Activated CD4-positive, CD25-positive, alpha-beta regulatory T cell treated with anti-CD3 and anti-CD28 coated beads, Interleukin-2, amount 50 U/mL, for 24 hours (primary cell): ENCODE measurements at regions not wholly inside any gene's neighbourhood (a gene's known extent, or its start where the extent isn't known, plus 50 kb on each side); places are given as distances from the start of the nearest gene placed in this dataset.
"Not testable (repeated sequence)": the region's sequence is repeated elsewhere in the genome, so short reads cannot be mapped to it uniquely, and the experiment has no call there.

Experiments used
- ATAC-seq, 2 donors: fragments of 150-1000 bp; cut with Tn5 transposase; one replicate each; pipeline ENCODE4 v1.10.0; 2021; ENCODE audit warnings: mild to moderate bottlenecking in 1 of 2, moderate library complexity in 1 of 2

DNA sequence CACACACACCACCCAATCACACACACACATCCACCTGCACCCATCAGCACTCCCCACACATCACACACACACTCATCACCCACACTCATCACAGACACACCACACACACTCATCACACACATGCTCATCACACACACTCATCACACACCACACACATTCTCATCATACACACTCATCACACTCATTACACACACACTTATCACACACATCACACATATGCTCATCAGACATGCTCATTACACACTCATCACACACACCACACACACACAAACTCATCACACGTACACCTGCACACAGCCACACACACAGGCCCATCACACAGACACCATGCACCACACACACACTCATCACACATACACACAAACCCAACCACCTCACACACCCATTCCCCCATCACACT, 107.5 kb upstream of the C14orf180 start:
- ATAC-seq, result no peak

DNA sequence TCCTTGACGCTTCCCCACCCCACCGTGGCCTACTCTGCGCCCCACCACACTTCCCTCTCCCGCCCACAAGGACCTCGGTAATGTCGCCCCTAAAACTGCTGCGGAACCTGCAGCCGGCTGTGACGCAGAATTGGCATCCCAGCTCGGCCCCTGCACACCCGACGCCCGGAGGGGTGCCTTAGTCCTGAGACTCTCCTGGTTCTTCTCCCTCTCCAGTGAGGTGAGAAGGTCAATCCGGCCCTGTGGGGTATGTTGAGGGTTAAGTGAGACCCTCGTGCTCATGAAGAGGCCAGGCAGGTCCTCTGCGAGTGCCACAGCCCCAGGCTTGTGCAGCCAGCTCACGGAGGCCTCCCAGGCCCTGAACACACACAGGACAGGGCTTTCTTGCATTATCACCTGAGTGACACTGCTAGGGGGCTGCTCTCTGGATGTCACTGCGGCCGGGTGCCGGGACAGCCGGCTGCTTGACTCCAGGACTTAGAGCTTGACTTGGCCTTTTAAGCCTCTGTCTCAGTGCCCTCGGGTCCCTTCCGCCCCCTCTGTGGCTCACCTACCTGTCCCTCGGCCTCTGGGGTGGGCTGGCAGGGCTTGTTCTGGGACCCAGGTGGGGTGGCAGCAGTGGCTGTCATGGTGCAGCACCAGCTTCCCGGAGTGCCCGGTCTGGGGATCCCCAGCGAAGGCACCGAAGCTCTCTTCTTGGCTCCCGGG, 106.9 kb upstream of the C14orf180 start:
- no peak for ATAC-seq

DNA sequence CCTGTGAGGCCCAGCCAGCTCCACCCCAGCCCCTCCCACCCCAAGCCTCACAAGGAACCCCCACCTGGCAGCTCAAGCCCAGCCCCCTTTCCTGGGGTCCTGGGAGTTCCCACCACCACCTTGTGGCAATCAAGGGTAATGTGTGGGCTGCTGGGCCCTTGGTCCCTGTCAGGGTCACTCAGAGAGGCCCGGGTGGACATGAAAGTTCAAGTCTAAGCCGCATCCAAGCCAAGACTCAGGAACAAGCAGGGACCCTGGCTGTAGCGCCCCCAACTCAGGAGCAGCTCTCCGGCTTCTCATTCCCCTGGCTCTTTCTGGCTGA, 106.4 kb upstream of the C14orf180 start:
- no peak for ATAC-seq

DNA sequence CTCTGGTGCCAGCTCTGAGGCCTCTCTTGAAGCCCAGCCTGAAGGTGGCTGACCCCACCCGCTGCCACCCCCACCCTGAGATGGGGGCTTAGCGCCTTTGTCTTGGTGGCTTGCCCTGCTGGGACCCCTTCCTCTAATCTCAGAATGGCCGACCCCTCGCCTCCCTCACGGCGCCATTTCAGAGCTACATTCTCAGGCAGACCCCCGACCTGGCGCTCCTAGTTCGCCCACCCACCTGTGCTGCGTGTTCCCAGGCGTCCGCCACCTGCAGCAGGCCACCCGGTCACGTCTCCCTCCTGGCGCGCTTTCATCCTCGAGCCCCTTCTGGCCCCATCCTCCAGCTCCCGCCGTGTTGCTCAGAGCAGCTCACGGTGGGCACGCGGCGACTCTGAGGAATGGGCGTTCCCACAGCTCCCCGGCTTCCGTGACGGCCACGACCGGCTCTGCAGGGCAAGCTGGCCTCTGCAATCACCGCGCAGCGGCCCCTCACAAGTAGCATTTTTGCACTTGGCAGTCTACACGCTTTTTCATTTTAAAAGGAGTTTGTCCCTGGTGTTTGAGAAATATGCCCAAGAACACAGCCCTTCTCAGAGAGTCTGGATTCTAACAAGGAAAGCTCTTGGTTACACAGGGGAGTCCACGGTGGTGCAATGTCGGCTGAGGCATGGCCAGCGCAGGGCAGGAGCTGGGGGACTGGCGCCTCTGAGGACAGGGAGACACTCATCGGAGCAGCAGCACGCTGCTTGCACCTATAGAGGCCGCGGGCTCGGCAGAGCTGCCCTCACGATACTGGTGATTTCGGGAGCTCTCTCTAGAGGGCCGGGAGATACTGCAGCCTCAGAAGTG, 105.7 kb upstream of the C14orf180 start:
- no peak for ATAC-seq

DNA sequence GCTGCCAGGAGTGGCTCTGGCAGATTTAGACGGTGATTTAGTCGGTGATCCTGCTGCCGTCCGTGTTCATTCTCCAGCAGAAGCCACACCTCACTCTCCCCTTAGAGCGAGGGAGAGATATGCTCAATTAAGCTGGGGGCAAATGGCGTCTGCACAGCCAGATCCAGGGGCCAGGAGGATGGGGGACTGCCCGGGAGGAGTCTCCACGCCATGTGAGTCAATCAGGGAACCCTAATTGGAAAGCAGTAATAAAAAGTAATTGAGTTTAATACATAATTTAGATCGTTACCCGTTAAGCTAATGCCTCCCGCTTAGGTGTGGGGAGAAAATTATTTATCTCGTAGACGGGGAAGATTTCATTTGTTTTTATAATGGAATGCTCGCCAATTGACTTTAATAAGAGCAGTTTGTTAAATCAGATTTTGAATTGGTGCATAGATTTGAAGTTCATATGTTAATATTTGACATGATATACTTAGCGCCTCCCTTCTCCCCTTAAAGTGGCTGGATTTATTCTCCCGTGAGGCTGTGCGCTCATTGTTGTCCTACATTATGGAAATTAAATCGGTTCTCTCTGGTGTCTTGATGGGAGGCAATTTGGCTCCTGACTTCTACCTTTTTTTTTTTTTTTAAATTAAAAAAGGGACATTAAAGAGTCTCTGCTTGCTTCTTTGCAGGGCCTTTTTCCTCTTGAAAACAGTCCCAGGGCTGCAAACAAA, 104.9 kb upstream of the C14orf180 start:
- ATAC-seq, result no peak

DNA sequence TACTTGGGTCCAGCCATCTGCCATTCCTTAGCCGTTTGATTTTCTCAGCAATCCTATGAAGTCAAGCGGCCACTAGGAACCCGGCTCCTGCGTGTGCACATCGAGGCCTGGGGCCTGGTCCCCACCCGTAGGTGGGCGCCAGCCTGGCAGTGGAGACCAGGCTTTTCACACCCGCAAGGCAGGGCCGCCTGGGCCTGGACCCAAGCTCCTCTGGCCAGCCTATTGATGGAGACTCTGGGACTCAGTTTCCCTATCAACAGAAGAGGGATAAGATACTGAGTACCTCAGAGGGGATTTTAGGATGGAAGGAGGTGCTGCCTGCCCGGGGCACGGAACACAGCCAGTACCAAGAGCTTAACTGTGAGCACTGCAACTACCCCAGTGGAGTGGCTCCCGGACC, 104.3 kb upstream of the C14orf180 start:
- ATAC-seq, result no peak

DNA sequence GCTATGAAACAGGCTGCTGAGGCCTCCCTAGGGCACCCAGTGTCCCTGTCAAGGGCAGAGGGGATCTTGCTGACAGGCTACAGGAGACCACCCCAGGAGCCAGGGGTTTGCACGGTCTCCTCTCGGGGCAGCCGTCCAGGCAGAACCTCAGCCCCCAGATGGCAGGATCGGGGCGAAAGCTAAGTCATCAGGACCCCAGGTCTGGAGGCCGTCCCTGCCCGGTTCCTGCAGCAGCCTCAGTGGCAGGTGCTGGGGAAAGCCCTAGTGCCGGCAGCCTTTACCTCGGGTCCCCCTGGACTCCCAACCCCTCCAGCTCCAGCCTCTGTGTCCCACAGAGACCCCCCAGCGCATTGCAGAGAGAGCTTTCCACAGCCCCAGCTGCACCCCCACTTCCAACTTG, 103.8 kb upstream of the C14orf180 start:
- no peak for ATAC-seq

DNA sequence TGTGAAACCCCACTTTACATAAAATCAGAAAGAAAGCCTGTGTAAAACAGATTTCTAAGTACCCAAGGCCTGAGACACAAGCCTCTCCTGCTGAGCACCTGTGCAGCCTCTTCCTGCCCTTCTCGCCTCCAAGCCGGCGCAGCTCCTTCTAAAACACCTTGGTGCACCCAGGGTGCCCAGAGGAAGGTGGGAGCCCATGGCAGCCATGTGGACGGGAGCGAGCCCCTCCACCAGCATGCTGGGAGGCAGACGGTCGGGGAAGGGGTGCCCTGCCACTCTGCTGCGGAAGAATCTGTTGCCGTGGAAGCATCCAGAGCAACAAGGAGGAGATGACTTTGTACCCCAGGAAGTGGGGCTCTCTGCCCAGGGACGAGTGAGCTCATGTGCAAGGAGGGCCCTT, 103.1 kb upstream of the C14orf180 start:
- no peak for ATAC-seq

DNA sequence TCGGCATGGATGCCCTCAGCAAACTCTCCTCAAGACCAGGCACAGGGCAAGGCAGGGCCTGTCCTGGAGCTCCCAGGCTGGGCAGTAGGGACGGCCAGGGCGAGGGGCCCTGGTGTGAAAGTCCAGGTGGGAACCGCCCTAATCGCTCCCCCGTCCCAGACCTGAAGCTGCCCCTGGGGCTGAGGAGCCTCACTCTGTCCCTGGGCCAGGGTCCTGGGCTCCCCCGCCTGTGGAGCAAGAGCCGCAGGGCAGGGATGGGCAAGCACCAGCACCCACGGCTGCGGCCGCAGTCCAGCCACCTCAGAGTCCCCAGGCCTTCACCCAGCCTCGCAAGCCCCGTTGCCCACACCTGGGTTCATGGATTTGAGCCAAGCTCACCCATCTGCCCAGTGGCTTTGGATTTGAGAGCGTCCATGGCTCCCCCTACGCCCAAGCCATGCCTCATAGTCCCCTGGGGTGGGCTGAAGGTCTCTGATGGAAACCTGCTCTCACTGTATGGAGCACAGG, 102.4 kb upstream of the C14orf180 start:
- ATAC-seq, result no peak

DNA sequence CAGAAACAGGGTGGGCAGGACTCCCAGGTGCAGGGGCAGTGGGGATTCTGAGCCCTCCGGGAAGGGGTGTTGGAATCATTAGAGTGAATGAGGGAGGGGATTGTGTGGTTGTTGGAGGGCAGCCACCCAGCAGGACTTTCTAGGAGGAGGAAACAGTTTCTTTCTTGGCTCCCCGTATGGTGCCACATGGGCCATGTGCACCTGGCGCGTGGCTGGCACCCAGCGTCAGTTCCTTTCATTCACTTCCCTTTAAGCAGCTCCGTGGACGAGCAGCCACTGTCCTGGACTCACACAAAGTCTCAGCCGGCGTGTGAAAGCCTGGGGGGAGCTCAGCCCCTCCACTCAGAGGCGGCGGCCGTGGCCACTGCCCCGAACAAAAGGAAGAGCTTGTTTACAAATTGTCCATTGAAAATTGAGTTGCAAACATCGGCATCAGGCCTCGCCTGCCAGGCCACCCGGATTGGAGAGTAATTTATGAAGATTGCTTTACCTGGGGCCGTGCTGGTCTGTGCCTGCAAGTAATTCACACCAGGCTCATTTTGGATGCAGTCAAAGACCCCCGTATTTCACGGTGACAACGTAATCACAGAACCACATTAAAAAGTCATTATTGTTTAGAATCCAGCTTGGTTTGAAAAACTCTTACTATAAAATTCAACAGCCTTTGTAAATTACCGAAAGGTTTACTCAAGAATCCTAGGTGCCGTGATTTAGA, 101.7 kb upstream of the C14orf180 start:
- ATAC-seq, result no peak

DNA sequence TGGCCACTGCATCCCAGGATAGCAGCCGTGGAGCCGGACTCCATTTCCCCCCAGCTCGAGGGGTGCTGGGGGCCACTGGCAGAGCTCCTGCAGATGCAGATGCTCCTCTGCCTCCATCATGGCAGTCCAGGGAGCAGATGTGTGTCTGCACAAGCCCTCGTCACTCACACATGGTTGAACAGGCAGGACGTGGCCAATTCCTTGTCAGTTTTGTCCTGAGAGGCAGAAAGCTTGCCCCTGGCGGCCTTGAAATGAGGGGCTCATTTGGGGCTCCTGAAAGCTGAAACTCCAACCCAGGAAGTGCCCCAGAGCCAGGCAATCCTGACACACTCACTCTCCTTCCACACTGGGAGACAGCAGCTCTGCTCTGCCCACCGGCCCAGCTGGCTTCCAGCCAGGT, 100.9 kb upstream of the C14orf180 start:
- no peak for ATAC-seq

DNA sequence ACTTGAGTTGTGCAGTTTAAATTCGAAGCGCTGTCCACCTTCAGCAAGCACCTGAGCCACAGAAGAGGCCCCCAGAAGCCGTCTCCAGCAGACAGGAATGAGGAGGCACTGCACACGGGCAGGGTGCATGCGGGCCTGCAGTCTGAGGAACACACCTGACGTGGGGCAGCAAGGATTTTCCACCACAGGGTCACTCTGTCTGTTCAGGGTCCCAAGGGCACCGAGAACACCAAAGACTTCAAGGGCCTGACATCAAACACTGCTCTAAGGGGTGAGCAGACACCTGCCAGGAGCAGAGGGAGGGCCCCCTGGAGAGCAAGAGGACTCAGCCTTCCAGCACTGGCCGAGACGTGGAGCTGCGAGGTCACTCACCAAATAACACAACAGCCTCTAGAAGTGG, 99.7 kb upstream of the C14orf180 start:
- ATAC-seq, result no peak

DNA sequence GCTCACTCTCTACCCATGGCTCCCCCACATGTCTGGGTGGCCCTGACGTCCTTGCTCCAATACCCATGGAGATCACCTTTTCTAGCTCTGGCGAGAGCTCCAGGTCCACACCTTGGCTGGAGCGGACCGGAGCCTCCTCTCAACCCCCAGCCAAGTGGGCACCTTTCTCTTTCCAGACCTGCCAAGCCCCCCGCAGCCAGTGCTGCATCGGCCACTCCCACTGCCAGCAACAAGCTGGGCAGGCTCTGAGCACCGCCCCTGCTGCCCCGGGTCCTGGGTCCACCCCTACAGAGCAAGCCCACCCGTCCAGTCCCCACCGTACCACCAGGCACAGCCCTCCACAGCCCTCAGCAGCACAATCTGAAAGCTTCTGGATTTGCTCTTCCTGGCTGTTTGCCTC, 98.2 kb upstream of the C14orf180 start:
- no peak for ATAC-seq

DNA sequence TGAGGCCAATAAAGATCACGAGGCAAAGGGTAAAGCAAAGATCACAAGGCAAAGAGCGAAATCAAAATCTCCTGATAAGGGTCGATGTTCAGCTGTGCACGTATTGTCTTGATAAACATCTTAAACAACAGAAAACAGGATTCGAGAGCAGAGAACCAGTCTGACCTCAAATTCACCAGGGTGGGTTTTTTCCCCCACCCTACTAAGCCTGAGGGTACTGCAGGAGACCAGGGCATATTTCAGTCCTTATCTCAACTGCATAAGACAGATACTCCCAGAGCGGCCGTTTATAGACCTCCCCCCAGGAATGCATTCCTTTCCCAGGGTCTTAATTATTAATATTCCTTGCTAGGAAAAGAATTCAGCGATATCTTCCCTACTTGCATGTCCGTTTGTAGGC, 97.5 kb upstream of the C14orf180 start:
- ATAC-seq, result not testable (repeated sequence)

DNA sequence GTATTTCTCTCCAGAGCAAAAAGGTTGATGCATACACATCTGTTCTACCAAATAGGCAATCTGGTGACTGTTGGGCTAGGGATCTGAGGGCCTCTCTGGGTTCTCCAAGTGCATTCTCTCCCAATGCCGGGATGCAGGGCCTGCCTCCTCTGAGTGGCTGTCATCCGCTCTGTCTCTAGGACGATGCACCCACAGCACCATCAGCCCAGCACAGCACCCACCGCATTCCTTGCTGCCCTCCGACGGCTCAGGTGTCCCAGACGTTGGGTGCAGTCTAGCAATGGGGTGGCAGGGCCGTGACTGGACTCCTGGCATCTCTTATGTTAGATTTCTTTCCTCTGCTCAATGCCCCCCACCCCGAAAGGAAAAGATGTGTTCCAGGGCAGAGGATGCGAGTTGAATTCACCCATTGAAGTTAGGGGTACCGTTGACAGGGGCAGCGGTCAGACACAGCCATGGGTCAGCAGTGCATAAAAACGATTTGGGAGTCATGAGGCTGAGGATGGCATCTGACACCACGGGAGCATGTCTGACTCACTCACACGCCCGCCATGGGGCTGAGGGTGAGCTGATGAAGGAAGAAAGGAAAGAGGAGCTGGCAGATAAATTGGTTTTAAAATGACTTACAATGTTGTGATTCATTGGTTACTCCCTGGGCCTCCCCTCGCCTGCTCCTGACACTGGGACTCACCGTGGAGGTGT, 93.2 kb upstream of the C14orf180 start:
- no peak for ATAC-seq

DNA sequence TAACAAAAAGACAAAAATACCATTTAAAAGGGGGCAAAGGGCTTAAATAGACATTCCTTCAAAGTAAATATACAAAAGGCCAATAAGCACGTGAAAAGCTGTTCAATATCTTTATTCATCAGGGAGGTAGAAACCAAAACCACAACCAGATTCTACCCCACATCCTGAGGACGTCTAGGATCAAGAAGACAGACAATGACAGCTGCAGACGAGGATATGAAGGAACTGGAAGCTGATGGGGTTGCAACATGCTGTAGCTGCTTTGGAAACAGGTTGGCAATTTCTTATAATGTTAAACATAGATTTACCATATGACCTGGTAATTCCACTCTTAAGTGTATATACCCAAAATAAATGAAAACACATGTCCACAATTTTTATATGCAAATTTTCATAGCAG, 85.1 kb upstream of the C14orf180 start:
- ATAC-seq, result no peak

DNA sequence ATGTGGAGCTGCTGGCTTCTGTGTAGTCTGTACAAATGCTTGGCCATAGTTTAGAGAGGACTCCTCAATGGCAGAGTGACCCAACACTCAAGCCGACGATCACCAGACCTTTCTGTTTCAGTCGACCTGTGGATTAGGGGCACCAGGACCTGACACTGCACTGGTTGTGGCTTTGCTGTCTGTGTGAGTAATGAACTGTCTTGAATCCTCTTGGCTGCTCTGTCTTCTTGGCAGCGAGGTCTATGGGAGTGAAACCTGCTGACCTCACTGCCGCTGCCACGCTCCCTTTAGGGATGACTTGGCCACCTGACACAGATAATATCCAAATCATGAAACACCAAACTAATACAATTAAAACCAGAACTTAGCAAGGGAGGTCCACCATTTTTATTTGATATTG, 83.5 kb upstream of the C14orf180 start:
- ATAC-seq, result no peak

DNA sequence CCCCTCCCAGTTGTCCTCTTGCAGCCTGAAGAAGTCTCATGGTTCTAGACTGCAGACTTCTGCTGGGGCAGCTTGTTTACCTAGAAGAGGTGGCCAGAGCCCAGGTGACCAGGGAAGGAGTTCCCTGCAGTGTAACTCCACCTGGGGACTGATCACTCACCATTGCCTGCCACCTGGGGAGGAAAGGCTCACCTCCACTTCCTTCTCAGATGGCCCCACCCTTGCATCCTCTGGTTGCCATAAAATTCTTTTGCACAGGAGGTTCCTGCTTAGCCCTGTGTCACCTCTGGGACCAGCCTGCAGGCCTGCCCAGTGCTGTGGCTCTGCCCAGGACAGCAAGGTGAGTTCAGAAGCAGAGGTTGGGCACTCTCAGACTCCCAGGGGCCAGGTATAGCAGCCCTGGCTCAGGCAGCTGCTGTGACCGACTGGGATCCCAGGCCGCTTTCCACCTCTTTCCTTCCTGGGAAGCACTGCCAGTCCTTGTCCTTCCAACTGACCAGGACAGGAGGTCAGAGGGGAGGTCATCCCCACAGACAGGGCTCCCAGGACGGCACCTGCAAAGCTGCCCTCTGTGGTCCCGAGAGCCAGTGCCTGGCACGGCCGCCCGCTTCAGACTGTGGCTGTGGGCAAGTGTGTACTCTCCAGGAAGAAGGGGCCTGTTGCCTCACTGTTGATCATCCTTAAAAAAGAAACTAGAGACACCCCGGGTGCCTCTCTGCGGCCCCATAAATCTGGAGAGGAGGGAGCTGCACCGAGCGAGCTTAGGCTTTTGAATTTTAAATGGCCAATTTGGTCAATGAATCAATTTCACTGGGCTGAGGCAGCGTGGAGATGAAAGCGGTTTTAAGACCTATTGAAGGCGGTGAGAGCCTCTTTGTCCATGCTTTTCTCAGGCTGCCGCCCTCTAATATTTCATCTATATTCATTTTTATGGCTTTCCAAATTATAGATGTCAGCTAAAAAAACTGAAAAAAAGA, 79.5 kb upstream of the C14orf180 start:
- no peak for ATAC-seq

DNA sequence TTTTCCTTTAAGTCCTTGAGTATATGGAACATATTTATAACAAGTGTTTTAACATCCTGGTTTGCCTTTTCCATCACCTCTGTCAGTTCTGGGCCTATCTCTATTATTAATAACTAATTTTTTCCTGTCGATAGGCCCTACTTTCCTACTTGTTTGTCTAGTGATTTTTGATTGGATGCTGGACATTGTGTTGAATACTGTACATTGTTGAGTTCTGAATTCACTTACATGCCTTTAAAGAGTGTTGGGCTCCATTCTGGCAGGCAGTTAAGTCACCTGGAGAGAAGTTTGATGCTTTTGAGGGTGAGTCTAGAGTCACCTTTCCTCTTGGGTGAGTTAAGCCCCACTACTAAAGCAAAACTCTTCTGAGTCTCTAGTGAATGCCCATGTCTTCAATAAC, 77.5 kb upstream of the C14orf180 start:
- no peak for ATAC-seq

DNA sequence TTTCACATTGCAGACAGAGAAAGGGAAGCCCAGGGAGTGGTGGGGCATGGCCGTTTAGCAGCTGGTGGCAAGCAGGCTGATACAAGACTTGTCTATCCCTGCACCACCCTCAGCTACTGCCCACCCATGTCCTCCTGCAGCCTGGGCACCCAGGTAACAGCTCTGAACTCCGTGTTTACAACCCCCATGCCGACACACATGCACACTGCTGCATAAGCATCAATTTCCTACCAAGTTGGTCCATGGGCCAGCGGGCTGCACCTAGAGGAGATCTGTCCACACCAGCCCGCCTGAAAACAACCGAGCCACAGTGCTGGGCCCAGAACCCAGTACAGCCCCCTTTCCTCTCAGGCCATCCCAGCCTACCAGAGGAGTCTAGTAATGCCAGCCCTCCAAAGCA, 75.9 kb upstream of the C14orf180 start:
- no peak for ATAC-seq

DNA sequence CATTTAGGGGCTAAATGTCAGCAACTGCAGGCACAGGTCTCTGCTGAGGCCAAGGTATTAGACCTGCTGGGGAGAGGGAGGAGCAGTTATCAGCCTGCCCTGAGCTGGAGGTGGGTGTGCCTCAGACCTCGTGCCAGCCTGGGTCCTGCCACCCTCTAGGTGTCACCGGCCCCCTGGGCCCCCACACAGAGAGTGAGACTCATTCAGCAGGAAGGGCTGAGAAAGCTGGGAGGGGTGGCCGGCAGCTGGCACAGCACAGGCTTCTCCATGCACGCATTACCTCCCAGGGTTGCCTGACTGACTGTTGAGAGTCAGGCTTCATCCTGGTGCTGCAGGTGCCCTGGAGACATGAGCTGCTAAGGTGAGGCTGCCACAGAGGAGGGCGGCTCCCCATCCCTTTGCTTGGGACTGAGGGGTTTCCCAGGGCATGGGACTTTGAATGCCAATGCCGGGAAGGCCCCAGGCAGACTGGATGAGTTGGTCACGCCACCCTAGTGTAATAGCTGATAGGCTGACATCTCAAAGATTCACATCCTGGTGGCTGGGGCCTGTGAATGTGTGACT, 75.3 kb upstream of the C14orf180 start:
- no peak for ATAC-seq
